HEK293T (cell line): ENCODE measurements at regions not wholly inside any gene's neighbourhood (a gene's known extent, or its start where the extent isn't known, plus 50 kb on each side); places are given as distances from the start of the nearest gene placed in this dataset.

Experiments used
- ARNT ChIP-seq: fragments of 450-650 bp; IDR thresholded peaks from 2 replicates; pipeline ENCODE4 v1.6.1; 2017; ENCODE audit warnings: mild to moderate bottlenecking
- BHLHE40 ChIP-seq: fragments of 450-650 bp; IDR thresholded peaks from 2 replicates; pipeline ENCODE4 v1.6.1; 2016; ENCODE audit warnings: mild to moderate bottlenecking, moderate library complexity, borderline replicate concordance
- FOXA1 ChIP-seq: fragments of 450-650 bp; IDR thresholded peaks from 2 replicates; pipeline ENCODE4 v1.6.1; 2016; ENCODE audit warnings: mild to moderate bottlenecking
- FOXM1 ChIP-seq: fragments of 450-650 bp; IDR thresholded peaks from 2 replicates; pipeline ENCODE4 v1.6.1; 2017; ENCODE audit warnings: mild to moderate bottlenecking, borderline replicate concordance
- L3MBTL2 ChIP-seq: fragments of 450-650 bp; conservative IDR thresholded peaks from 2 replicates; pipeline ENCODE4 v1.6.1; 2016; ENCODE audit warnings: mild to moderate bottlenecking
- NFRKB ChIP-seq: fragments of 450-650 bp; IDR thresholded peaks from 2 replicates; pipeline ENCODE4 v1.6.1; 2016; ENCODE audit warnings: mild to moderate bottlenecking, moderate library complexity
- SUZ12 ChIP-seq: fragments of 450-650 bp; IDR thresholded peaks from 2 replicates; pipeline ENCODE4 v1.6.1; 2016; ENCODE audit warnings: mild to moderate bottlenecking

DNA sequence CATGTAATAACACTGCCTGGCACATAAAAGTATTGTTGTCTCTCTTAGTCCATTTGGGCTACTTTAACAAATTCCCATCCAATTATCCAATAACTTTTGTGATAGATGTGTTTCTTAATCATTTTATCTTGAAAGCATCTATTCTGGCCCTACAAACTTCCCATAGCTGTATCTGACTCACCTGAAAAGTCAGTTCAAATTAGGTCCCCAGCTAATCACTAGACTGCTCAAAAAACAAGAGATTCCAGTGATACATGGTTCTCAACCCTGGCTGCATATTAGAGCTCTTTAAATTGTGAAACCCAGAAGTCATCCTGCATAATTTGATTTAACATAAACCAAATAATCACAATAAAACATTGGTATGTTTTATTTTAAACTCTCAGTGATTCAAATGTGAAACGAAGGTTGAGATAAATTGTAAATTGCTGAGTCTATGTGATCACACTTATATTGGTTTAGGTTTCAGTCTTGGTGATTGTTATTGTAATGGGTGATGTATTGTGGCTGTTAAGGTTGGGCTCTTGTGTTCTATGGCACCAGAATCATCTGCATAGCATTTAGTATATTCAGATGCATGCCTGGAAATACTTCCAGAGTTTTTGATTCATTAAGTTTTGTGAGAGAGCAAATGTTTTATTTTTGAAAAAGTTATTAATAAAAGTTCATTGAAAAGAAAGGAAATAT lies 268.9 kb upstream of the KCNMB2 start:
- no peak for TF ChIP-seq SUZ12
- no peak for TF ChIP-seq ARNT
- no peak for TF ChIP-seq BHLHE40
- no peak for TF ChIP-seq L3MBTL2
- no peak for TF ChIP-seq FOXA1
- TF ChIP-seq FOXM1 = no peak
- TF ChIP-seq NFRKB = no peak
